CD4-positive, alpha-beta T cell treated with Interleukin-2 at 100 ng/mL for 4 hours (primary cell): ENCODE measurements at regions not wholly inside any gene's neighbourhood (a gene's known extent, or its start where the extent isn't known, plus 50 kb on each side); places are given as distances from the start of the nearest gene placed in this dataset.

Experiments
- DNase-seq: peaks from one replicate; pipeline ENCODE4 v3.0.0-alpha.2; 2020; ENCODE audit warnings: low spot score

- DNase-seq, result no peak
These were observed 648.3 kb upstream of the CFAP20DC start for GRCh38 chr3:59698091-59698490.

- DNase-seq, result no peak
These were observed 647.0 kb upstream of the CFAP20DC start for GRCh38 chr3:59696783-59697182.

- DNase-seq, result no peak
These were observed 646.0 kb upstream of the CFAP20DC start for GRCh38 chr3:59695860-59696259.

- DNase-seq, result no peak
These were observed 642.3 kb upstream of the CFAP20DC start for GRCh38 chr3:59692117-59692516.

GRCh38 chr3:59690886-59691285, 641.1 kb upstream of the CFAP20DC start:
- no peak for DNase-seq

- no peak for DNase-seq
These were observed 638.8 kb upstream of the CFAP20DC start for GRCh38 chr3:59688636-59689035.

- no peak for DNase-seq
These were observed 635.6 kb upstream of the CFAP20DC start for GRCh38 chr3:59685432-59685831.

- no peak for DNase-seq
These were observed 634.9 kb upstream of the CFAP20DC start for GRCh38 chr3:59684766-59685165.

- no peak for DNase-seq
These were observed 631.1 kb upstream of the CFAP20DC start for GRCh38 chr3:59680919-59681318.

- no peak for DNase-seq
These were observed 628.2 kb upstream of the CFAP20DC start for GRCh38 chr3:59677747-59678702.

GRCh38 chr3:59675495-59675894, 625.7 kb upstream of the CFAP20DC start:
- no peak for DNase-seq

GRCh38 chr3:59663076-59663850, 613.4 kb upstream of the CFAP20DC start:
- DNase-seq, result no peak

GRCh38 chr3:59660852-59661625, 611.2 kb upstream of the CFAP20DC start:
- DNase-seq, result no peak

- DNase-seq, result no peak
These were observed 610.6 kb upstream of the CFAP20DC start for GRCh38 chr3:59660376-59660775.

GRCh38 chr3:59659755-59660154, 609.9 kb upstream of the CFAP20DC start:
- no peak for DNase-seq

GRCh38 chr3:59658866-59659265, 609.0 kb upstream of the CFAP20DC start:
- DNase-seq, result no peak

- no peak for DNase-seq
These were observed 608.4 kb upstream of the CFAP20DC start for GRCh38 chr3:59658274-59658673.

GRCh38 chr3:59655418-59656015, 605.7 kb upstream of the CFAP20DC start:
- no peak for DNase-seq

- no peak for DNase-seq
These were observed 604.9 kb upstream of the CFAP20DC start for GRCh38 chr3:59654480-59655417.

GRCh38 chr3:59654123-59654479, 604.3 kb upstream of the CFAP20DC start:
- DNase-seq, result no peak
